Stimulated activated CD4-positive, alpha-beta T cell treated with anti-CD3 and anti-CD28 coated beads, Interleukin-2, amount 100 ng/mL, for 48 hours (primary cell): ENCODE measurements at regions not wholly inside any gene's neighbourhood (a gene's known extent, or its start where the extent isn't known, plus 50 kb on each side); places are given as distances from the start of the nearest gene placed in this dataset.

Experiments used
- DNase-seq, 2 donors: peaks; one replicate each; pipeline ENCODE4 v3.0.0-alpha.2; 2020

- DNase-seq, result no peak
Measured at GRCh38 chr13:105825071-105825470, 710.4 kb downstream of the EFNB2 start.

GRCh38 chr13:105821337-105821736 is 714.1 kb downstream of the EFNB2 start:
- no peak for DNase-seq

DNA sequence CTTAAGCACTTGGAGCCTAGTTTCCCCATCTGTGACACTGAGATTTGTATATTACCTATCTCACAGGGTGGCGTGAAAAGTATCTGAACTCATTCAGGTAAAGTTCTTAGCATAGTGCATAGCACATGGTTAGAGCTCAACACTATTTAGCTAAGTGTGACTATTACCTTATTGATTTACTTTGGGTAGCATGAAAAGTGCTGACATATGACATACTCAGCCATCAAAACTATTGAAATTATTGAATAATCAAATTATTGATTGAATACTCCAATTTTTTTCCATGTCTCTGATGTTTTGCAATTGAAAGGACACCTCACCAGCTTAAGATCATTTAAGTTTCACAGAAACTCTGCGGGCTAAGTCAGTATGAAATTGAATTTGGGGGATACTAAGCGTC is 715.0 kb downstream of the EFNB2 start:
- no peak for DNase-seq

DNA sequence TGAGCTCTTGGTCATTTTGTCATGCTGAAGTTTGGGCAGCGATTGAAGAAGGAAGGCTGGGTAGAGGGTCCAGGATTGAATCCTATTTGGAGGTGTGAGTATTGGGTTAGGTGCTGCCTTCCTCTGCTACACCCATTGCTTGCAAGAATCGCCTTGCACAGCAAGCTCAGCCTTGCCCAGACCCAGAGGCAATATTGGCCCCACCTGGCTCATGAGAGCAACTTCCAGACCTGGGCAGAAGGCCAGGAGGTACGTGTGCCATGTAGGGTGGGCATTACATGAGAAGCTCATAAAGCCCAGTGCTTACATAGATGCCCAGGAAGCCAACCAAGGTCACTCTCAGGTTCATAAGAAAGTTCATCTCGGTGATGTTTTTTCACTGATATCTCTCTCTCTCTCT is 718.0 kb downstream of the EFNB2 start:
- DNase-seq, result no peak

GRCh38 chr13:105816994-105817393 is 718.5 kb downstream of the EFNB2 start:
- no peak for DNase-seq

DNA sequence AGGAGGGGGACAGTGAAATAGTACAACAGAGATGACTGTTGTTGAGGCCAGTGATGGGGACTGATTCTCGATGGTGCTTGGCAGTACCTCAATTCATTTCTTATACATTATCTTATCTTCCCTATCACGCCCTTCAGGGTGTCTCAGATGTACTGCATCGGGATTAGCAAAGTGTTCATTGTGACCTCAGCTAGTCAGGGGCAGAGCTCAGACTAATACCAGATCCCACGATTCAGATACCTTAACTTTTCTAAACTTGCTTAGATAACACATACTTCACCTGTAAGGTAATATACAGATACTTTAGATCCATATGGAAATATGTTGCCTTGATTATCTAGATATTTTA is 720.6 kb downstream of the EFNB2 start:
- no peak for DNase-seq

DNA sequence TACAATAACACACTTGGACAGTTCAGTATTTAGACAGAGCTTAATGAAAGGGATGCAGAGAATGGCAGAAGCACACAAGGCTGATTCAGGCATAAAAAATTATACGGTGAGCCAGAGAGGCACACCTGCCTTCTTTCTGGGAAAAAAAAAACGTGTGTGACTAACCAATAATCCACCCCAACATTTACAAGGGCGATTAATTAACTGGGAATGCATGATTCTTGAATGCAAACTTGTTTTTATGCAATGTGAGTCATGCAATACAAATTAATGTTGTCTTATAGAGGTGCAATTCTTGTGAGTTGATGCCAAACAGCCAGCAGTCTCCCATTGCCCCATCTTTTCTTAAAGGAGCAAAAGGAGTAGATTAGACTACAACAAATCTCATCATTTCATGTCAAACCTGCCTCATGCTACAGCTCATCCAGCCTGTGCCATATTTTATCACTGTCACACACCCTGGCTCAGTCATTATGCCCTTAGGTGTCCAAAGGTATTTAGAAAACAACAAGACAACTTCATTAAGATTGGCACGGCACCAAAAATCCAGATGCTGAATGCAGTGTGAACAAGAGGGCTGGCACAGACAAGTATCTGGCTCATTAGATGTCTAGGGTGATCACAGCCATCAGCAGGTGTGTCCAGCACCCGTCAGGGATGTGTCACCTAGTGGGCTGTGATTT is 721.1 kb downstream of the EFNB2 start:
- DNase-seq, result no peak

DNA sequence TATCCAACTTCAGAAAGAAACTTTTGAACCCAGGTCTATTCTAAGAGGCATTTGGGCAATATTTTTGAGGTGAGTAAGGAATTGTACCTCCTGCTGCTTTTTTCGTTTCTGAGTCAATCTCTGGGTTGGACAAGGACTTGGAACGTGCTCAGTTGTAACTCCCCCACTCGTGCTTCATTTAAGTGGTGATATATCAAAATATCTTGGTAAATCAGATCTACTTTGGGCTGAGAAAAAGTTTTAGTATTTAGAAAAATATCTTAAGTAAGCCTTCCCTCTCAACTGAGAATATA is 728.9 kb downstream of the EFNB2 start:
- no peak for DNase-seq

DNA sequence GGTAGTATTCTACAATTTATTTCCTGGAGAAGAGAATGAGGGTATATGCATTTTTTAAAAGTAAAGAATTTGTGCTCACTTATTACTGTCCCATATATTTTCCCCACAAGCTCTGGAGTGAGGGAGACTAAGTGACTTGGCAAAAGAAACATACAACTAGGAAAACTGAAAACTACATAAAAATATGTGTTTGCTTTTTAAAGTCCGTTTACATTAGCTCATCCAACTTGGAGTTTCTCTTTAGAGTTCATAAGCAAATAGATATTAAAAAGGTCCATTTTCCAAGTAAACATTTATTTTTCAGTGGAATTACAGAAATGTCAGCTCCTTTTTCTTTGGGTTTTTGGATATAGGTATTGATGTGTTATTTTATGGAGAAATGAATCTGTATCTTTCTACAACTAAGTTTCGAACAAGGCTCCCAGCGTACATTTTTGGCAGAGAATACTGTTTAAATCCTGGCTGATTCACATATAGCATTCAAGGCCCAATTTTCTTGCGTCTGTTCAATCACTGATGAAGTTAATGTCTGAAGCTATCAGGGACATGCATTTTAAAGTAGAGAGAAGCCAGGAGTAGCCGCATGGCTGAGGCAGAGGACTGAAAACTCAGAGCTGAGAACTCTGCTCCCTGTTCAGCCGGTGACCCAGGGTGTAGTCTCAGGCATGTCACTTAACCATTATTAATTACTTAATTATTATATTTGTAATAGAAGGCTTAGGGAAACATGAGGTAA is 729.4 kb downstream of the EFNB2 start:
- DNase-seq, result no peak

GRCh38 chr13:105804561-105805190 is 730.8 kb downstream of the EFNB2 start:
- no peak for DNase-seq

- no peak for DNase-seq
Measured at GRCh38 chr13:105799155-105799554, 736.3 kb downstream of the EFNB2 start.

DNA sequence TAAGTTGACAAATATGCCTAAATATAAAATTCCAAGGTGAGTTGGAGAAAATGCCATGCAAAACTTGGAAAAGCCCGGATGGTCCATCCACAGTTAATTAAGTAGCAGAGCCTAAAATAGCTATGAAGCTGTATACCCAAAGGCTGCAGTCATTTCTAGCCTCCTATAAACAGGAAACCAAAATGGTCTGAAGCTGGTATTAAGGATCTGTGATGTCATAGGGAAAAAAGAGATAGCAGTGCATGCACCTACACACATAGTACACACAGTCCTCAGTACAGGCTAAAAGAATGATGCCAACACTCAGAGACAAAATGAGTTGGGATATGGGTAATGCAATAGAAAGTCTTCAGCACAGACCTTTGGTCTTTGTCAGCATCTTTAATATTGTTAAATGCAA is 736.9 kb downstream of the EFNB2 start:
- DNase-seq, result no peak

DNA sequence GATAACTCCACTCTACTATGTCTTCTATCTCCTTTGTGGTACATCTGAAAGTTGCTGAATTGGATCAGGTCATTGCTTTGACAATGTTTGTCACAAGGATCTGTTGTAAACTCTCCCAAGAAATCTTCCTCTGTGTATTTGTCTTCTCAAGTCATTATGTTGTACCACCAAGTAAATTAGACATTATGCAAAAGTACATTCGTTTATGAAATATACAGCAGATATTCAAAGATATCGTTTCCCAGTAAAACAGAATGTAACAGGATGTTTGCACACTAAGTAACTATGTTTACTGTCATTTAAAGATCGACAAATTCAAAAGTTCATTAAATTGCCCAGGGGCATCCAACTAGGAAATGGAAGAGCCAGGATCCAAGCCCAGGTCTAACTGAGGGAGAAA is 739.4 kb downstream of the EFNB2 start:
- DNase-seq, result no peak

DNA sequence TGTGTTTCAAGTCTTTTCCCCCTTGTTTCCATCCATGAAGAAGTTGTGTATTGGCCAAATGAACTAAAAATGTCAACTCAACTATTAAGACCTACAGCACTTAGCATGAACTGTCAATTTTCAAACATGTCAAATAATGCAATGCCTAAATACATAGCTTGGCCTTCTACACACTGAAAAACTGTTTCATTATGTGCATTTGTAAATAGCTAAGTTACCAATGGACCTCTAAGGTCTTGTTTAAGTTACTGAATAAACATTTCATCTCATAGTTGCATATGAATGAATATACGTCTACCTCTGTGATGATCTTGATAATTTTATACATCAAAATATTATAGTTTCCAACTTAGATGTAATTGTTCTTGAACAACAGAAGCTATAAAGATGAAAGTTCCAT is 744.5 kb downstream of the EFNB2 start:
- DNase-seq, result no peak

GRCh38 chr13:105788530-105788929 is 746.9 kb downstream of the EFNB2 start:
- no peak for DNase-seq

- no peak for DNase-seq
Measured at GRCh38 chr13:105787632-105788031, 747.8 kb downstream of the EFNB2 start.

DNA sequence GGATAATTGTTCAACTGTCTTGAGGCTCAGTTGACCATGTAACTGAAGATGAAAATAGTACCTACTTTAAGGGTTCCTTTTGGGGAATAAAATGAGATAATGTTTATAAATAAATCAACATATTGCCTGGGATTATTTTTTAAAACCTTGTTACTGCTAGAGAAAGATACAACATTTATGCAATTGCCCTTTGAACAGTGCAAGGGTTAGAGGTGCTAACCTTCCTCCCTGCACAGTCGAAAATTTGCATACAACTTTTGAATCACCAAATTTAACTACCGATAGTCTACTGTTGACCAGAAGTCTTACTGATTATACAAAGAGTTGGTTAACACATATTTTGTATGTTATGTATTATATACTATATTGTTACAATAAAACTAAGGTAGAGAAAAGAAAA is 750.0 kb downstream of the EFNB2 start:
- no peak for DNase-seq

DNA sequence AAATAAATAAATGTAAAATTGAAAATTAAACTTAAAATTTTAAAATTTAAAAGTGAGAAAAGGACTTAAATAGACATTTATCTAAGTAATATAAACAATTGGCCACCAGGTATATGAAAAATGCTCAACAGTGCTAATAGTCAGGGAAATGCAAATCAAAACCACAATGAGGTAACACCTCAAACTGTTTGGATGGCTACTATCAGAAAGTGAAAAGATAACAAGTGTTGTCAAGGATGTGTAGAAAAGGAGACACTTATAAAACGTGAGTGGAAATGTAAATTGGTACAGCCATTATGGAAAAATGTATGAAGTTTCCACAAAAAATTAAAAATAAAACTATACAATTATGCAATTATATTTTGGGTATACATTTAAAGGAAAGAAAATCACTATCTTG is 752.2 kb downstream of the EFNB2 start:
- no peak for DNase-seq

- DNase-seq, result no peak
Measured at GRCh38 chr13:105778196-105778595, 757.3 kb downstream of the EFNB2 start.

- no peak for DNase-seq
Measured at GRCh38 chr13:105774739-105775460, 760.6 kb downstream of the EFNB2 start.

GRCh38 chr13:105773863-105774538 is 761.5 kb downstream of the EFNB2 start:
- no peak for DNase-seq

DNA sequence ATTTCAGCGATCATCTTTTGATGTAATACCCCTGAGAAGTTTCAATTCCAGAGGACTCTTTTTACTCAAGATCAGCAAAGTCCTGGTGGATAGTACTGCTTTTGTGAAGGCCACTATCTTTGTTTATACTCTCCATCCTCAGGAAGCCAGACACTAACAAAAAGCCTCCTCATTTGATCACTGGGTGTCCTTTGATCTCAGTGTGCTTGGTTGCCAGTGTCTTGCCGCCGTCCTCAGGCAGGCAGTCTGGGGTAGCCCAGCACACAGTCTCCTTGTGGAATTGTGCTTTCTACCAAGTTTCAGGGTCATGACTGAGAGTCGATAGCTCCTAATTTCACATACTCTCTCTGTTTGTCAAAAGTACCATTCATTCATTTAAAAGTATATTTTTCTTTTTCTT is 762.2 kb downstream of the EFNB2 start:
- DNase-seq, result no peak

DNA sequence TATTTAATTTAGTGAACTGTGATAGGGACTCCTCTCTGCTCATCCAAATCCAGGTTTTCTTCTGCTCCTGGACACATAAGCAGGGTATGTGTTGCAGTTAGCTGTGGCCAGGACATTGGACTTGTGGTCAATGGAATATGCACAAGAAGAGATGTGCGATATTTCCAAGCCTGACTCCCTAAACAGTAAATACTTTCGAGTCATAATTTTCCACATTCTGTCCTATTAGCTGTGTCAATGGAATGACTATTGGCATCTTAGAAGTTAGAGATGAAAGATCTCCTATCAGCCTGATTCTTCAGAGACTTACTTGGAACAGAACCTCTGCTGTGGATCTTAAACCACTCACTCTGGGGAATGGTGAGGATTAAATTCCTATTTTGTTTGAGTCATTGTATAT is 771.0 kb downstream of the EFNB2 start:
- no peak for DNase-seq
